ENCODE measurements at regions not wholly inside any gene's neighbourhood (a gene's known extent, or its start where the extent isn't known, plus 50 kb on each side); places are given as distances from the start of the nearest gene placed in this dataset.

- 8 to 9% methylated on average over 1 of the region's 1 CpG for WGBS, 2 donors (ENCODE audit: low coverage in 1 of 2)
- no peaks in the 10 kb centered on the region for H3K9me3 ChIP-seq
- no peaks in the 10 kb centered on the region for H3K27me3 ChIP-seq
- H3K27ac ChIP-seq, result no peak overlapping the region
- in situ Hi-C loops (cut with MboI; ENCODE audit: low pct_ligation_motif_present in 1 of 4, low pct_unique_long_range_greater_than_20kb in 1 of 4, low sequenced_read_pairs in 3 of 4), result no loop called here
- TF ChIP-seq, protein P1, sequence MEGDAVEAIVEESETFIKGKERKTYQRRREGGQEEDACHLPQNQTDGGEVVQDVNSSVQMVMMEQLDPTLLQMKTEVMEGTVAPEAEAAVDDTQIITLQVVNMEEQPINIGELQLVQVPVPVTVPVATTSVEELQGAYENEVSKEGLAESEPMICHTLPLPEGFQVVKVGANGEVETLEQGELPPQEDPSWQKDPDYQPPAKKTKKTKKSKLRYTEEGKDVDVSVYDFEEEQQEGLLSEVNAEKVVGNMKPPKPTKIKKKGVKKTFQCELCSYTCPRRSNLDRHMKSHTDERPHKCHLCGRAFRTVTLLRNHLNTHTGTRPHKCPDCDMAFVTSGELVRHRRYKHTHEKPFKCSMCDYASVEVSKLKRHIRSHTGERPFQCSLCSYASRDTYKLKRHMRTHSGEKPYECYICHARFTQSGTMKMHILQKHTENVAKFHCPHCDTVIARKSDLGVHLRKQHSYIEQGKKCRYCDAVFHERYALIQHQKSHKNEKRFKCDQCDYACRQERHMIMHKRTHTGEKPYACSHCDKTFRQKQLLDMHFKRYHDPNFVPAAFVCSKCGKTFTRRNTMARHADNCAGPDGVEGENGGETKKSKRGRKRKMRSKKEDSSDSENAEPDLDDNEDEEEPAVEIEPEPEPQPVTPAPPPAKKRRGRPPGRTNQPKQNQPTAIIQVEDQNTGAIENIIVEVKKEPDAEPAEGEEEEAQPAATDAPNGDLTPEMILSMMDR (IDR thresholded peaks at IDR 0.05), result no peak
- TF ChIP-seq POLR2AphosphoS5 (IDR thresholded peaks at IDR 0.05) (no peak), EP300 (IDR thresholded peaks at IDR 0.05; ENCODE audit: low read depth) (no peak), POLR2A (IDR thresholded peaks at IDR 0.05) (no peak)
- peaks cover 0 to 17% (median 0%) of the 10 kb centered on the region in 4 donors for H3K4me1 ChIP-seq
- intact Hi-C loops (cut with DNase I; ENCODE audit: low total_unique reads), result no loop called here
- DNase-seq, result no peak
- H3K36me3 ChIP-seq, result no peaks in the 10 kb centered on the region
- H3K4me3 ChIP-seq, result no peak overlapping the region
These were observed 374.9 kb upstream of the TECRL start for GRCh38 chr4:64784125-64784524.

DNA sequence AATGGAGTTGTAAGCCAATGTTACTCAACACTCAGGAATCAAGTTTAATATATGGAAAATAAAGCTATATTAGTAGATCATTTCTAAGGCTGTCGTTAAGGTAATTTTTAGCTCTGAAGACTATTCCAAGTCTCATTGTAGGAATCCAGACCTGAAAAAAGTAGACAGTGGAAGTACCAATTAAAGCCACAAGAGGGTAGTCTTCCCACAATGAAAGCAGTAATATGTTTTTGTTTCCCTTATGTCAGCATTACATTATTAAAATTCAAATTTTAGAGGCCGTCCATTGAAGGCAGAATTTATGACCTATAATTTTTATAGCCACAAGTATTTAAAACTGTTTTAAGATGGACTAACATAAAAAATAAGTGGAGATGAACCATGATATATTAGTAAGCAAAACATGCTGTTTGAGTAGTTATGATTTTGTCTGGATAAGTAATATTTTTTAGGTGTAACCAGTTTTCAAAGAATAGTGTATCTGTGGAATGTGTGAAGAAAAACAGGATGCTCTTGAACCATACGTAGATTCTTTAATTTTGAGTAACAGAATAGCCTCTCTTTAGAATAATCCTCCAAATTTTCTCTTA is 372.6 kb upstream of the TECRL start:
- DNase-seq, result no peak
- TF ChIP-seq EP300 (IDR thresholded peaks at IDR 0.05; ENCODE audit: low read depth), result no peak
- TF ChIP-seq, protein P1 (IDR thresholded peaks at IDR 0.05), result peak; percentile 57 to 70 (median 66)

GRCh38 chr4:64780664-64781063 is 371.4 kb upstream of the TECRL start:
- Histone ChIP-seq H3K27ac (no peak overlapping the region), H3K4me1 (peaks cover 0 to 17% (median 0%) of the 10 kb centered on the region in 4 donors), H3K27me3 (no peaks in the 10 kb centered on the region), H3K9me3 (no peaks in the 10 kb centered on the region), H3K4me3 (no peak overlapping the region), H3K36me3 (no peaks in the 10 kb centered on the region)
- no peak for TF ChIP-seq POLR2A (IDR thresholded peaks at IDR 0.05)
- no peak for TF ChIP-seq POLR2AphosphoS5 (IDR thresholded peaks at IDR 0.05)
- no peak for TF ChIP-seq EP300 (IDR thresholded peaks at IDR 0.05; ENCODE audit: low read depth)
- in situ Hi-C loops (cut with MboI; ENCODE audit: low pct_ligation_motif_present in 1 of 4, low pct_unique_long_range_greater_than_20kb in 1 of 4, low sequenced_read_pairs in 3 of 4), result no loop called here
- intact Hi-C loops (cut with DNase I; ENCODE audit: low total_unique reads), result no loop called here
- 25 to 32% methylated on average over 4 to 5 of the region's 5 CpGs for WGBS, 2 donors (ENCODE audit: low coverage in 1 of 2)
- no peak for DNase-seq

More for the DNA sequence above, 372.6 kb upstream of the TECRL start:
- 18 to 27% methylated on average over 3 of the region's 3 CpGs for WGBS, 2 donors (ENCODE audit: low coverage in 1 of 2)
- Histone ChIP-seq H3K9me3 (no peaks in the 10 kb centered on the region), H3K4me1 (peaks cover 0 to 17% (median 0%) of the 10 kb centered on the region in 4 donors), H3K36me3 (no peaks in the 10 kb centered on the region), H3K27me3 (no peaks in the 10 kb centered on the region), H3K27ac (no peak overlapping the region), H3K4me3 (no peak overlapping the region)
- in situ Hi-C loops (cut with MboI; ENCODE audit: low pct_ligation_motif_present in 1 of 4, low pct_unique_long_range_greater_than_20kb in 1 of 4, low sequenced_read_pairs in 3 of 4) (no loop called here), intact Hi-C loops (cut with DNase I; ENCODE audit: low total_unique reads) (no loop called here)

GRCh38 chr4:64777286-64777685 is 368.0 kb upstream of the TECRL start:
- H3K27ac ChIP-seq, result no peak overlapping the region
- H3K9me3 ChIP-seq, result no peaks in the 10 kb centered on the region
- H3K27me3 ChIP-seq, result no peaks in the 10 kb centered on the region
- H3K4me1 ChIP-seq, result peaks cover 0 to under 1% (median 0%) of the 10 kb centered on the region in 4 donors
- no peaks in the 10 kb centered on the region for H3K36me3 ChIP-seq
- intact Hi-C loops (cut with DNase I; ENCODE audit: low total_unique reads), result no loop called here
- no peak overlapping the region for H3K4me3 ChIP-seq
- WGBS, 2 donors (ENCODE audit: low coverage in 1 of 2), result 85 to 86% methylated on average over 3 of the region's 3 CpGs
- DNase-seq, result no peak
- in situ Hi-C loops (cut with MboI; ENCODE audit: low pct_ligation_motif_present in 1 of 4, low pct_unique_long_range_greater_than_20kb in 1 of 4, low sequenced_read_pairs in 3 of 4), result no loop called here
- no peak for TF ChIP-seq POLR2A (IDR thresholded peaks at IDR 0.05)
- TF ChIP-seq, protein P1 (IDR thresholded peaks at IDR 0.05), result no peak
- no peak for TF ChIP-seq POLR2AphosphoS5 (IDR thresholded peaks at IDR 0.05)
- no peak for TF ChIP-seq EP300 (IDR thresholded peaks at IDR 0.05; ENCODE audit: low read depth)

DNA sequence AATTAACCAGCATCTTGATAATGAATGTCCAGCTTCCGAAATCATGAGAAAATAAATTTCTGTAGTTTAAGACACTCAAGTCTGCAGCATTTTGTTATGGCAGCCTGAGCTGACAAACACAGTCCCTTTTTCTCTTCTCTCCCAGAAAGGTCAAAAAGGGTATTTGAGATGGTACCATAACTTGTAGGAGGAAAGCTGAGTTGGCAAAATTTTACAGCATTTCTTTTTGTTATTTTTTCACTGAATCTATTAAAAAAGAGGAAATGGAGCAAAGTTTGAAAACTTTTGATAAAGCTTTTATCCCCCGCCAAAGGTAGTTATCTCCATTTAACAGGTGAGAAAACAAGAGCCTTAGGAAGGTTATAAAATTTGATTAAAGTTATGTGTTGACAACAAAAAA is 367.6 kb upstream of the TECRL start:
- DNase-seq, result no peak
- in situ Hi-C loops (cut with MboI; ENCODE audit: low pct_ligation_motif_present in 1 of 4, low pct_unique_long_range_greater_than_20kb in 1 of 4, low sequenced_read_pairs in 3 of 4), result no loop called here
- intact Hi-C loops (cut with DNase I; ENCODE audit: low total_unique reads), result no loop called here
- Histone ChIP-seq H3K27ac (no peak overlapping the region), H3K4me1 (no peaks in the 10 kb centered on the region), H3K27me3 (no peaks in the 10 kb centered on the region), H3K4me3 (no peak overlapping the region), H3K36me3 (no peaks in the 10 kb centered on the region), H3K9me3 (no peaks in the 10 kb centered on the region)
- TF ChIP-seq POLR2AphosphoS5 (IDR thresholded peaks at IDR 0.05) (no peak), EP300 (IDR thresholded peaks at IDR 0.05; ENCODE audit: low read depth) (no peak), POLR2A (IDR thresholded peaks at IDR 0.05) (no peak)
- TF ChIP-seq, protein P1 (IDR thresholded peaks at IDR 0.05), result no peak
- 69 to 73% methylated on average over 2 of the region's 2 CpGs for WGBS, 2 donors (ENCODE audit: low coverage in 1 of 2)

All from transverse colon (tissue), 4 donors.